Mesenchymal stem cell (in vitro differentiated cells and primary cell): ENCODE measurements at regions not wholly inside any gene's neighbourhood (a gene's known extent, or its start where the extent isn't known, plus 50 kb on each side); places are given as distances from the start of the nearest gene placed in this dataset.

Experiments
- DNase-seq: peaks from one replicate; pipeline ENCODE4 v3.0.0-alpha.2; 2013
- H2AFZ ChIP-seq: one replicate; pipeline ENCODE4 v1.6.1; 2013; ENCODE audit warnings: low read depth, mild to moderate bottlenecking, control low read depth, inconsistent platforms, low read length, moderate library complexity
- H2AK5ac ChIP-seq: 2 replicates; pipeline ENCODE4 v1.6.1; 2013; ENCODE audit warnings: low read length, moderate library complexity, mild to moderate bottlenecking, inconsistent platforms; ENCODE audit not compliant: severe bottlenecking
- H2BK120ac ChIP-seq: one replicate; pipeline ENCODE4 v1.6.1; 2013; ENCODE audit warnings: low read depth, mild to moderate bottlenecking, inconsistent platforms, low read length, moderate library complexity
- H2BK12ac ChIP-seq, 2 experiments: one replicate each; pipeline ENCODE4 v1.6.1; 2013; ENCODE audit warnings: inconsistent platforms in 2 of 2, low read length in 2 of 2, mild to moderate bottlenecking in 2 of 2, moderate library complexity in 2 of 2, control low read depth in 1 of 2
- H2BK15ac ChIP-seq: one replicate; pipeline ENCODE4 v1.6.1; 2013; ENCODE audit warnings: mild to moderate bottlenecking, low read depth, inconsistent platforms; ENCODE audit not compliant: poor library complexity, severe bottlenecking
- H2BK5ac ChIP-seq: 2 replicates; pipeline ENCODE4 v1.6.1; 2013; ENCODE audit warnings: low read depth, mild to moderate bottlenecking, low read length, control low read depth, inconsistent platforms; ENCODE audit not compliant: poor library complexity, severe bottlenecking
- H3K14ac ChIP-seq, 2 experiments: one replicate each; pipeline ENCODE4 v1.6.1; 2013; ENCODE audit warnings: inconsistent platforms in 2 of 2, low read length in 2 of 2, control low read depth in 1 of 2, mild to moderate bottlenecking in 1 of 2, moderate library complexity in 1 of 2
- H3K18ac ChIP-seq, 2 experiments: one replicate each; pipeline ENCODE4 v1.6.1; 2013; ENCODE audit warnings: inconsistent platforms in 2 of 2, low read length in 2 of 2, control low read depth in 1 of 2, low read depth in 1 of 2, mild to moderate bottlenecking in 1 of 2
- H3K23ac ChIP-seq, 2 experiments: one replicate each; pipeline ENCODE4 v1.6.1; 2013; ENCODE audit warnings: inconsistent platforms in 2 of 2, low read length in 2 of 2, mild to moderate bottlenecking in 2 of 2, moderate library complexity in 2 of 2, control low read depth in 1 of 2
- H3K27ac ChIP-seq: 2 replicates; pipeline ENCODE4 v1.5.1; 2013; ENCODE audit warnings: mild to moderate bottlenecking, moderate library complexity, low read length, control low read depth, inconsistent platforms; ENCODE audit not compliant: poor library complexity, severe bottlenecking
- H3K27me3 ChIP-seq, 2 experiments: 2 replicates each; pipeline versions ENCODE4 v1.6.1 to v1.7.0; 2013; ENCODE audit warnings: low read length in 2 of 2, mild to moderate bottlenecking in 2 of 2, moderate library complexity in 2 of 2, control low read depth in 1 of 2, inconsistent platforms in 1 of 2; ENCODE audit not compliant: control insufficient read depth in 1 of 2, insufficient read depth in 1 of 2
- H3K36me3 ChIP-seq, 2 experiments: 2 replicates each; pipeline versions ENCODE4 v1.6.1 to v1.7.0; 2013; ENCODE audit warnings: low read length in 2 of 2, control low read depth in 1 of 2, inconsistent platforms in 1 of 2, low read depth in 1 of 2, mild to moderate bottlenecking in 1 of 2; ENCODE audit not compliant: insufficient read depth in 2 of 2, control insufficient read depth in 1 of 2
- H3K4ac ChIP-seq, 2 experiments: one replicate each; pipeline ENCODE4 v1.6.1; 2013; ENCODE audit warnings: inconsistent platforms in 2 of 2, low read length in 2 of 2, mild to moderate bottlenecking in 2 of 2, moderate library complexity in 2 of 2, control low read depth in 1 of 2, low read depth in 1 of 2
- H3K4me1 ChIP-seq: 2 replicates; pipeline ENCODE4 v1.6.1; 2013; ENCODE audit warnings: low read depth, low read length, control low read depth; ENCODE audit not compliant: control insufficient read depth, insufficient read depth
- H3K4me2 ChIP-seq: 2 replicates; pipeline ENCODE4 v1.6.1; 2013; ENCODE audit warnings: low read length, mild to moderate bottlenecking, inconsistent platforms; ENCODE audit not compliant: poor library complexity, severe bottlenecking
- H3K4me3 ChIP-seq, 2 experiments: 2 replicates each; pipeline versions ENCODE4 v1.5.1 to v1.7.0; 2013; ENCODE audit warnings: low read length in 2 of 2, mild to moderate bottlenecking in 2 of 2, control low read depth in 1 of 2, low read depth in 1 of 2; ENCODE audit not compliant: insufficient read depth in 1 of 2
- H3K79me1 ChIP-seq: replicated peaks from 2 replicates; pipeline ENCODE4 v1.6.1; 2013; ENCODE audit warnings: mild to moderate bottlenecking, control low read depth, low read length, inconsistent platforms; ENCODE audit not compliant: poor library complexity, severe bottlenecking
- H3K9ac ChIP-seq: 2 replicates; pipeline ENCODE4 v1.7.0; 2013; ENCODE audit warnings: mild to moderate bottlenecking, low read length, moderate library complexity
- H3K9me3 ChIP-seq: 2 replicates; pipeline ENCODE4 v1.7.0; 2013; ENCODE audit warnings: mild to moderate bottlenecking, low read length; ENCODE audit not compliant: control insufficient read depth
- H4K8ac ChIP-seq: one replicate; pipeline ENCODE4 v1.6.1; 2013; ENCODE audit warnings: inconsistent platforms, mild to moderate bottlenecking, low read length, moderate library complexity
- H4K91ac ChIP-seq: one replicate; pipeline ENCODE4 v1.6.1; 2013; ENCODE audit warnings: mild to moderate bottlenecking, low read length, inconsistent platforms
- WGBS: methylation state at CpG from one replicate; pipeline ENCODE4 v1.1.7; 2013; ENCODE audit warnings: mixed read lengths; 5-methylcytosine and 5-hydroxymethylcytosine counted together

DNA sequence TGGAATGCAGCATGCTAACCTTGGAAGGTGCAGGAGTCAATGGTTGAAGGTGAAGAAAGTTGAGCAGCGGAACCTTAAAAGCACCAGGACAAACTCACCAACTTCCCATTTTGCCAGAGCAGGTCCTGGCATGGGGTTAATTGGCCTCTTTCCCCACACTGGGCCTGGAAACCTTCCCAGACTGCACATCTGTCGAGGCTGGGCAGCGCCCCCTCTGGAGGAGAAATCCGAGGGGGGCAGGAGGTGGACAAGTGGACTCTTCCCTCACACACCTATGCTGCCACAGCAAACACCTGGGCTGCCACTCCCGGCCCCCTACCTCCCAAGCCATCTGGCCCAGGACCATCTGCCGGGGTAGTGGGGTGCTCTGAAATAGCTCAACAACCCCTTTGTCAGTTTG is 232.4 kb downstream of the CBLN1 start:
- 86% methylated on average over 6 of the region's 6 CpGs for WGBS
- no peak overlapping the region for H2BK120ac ChIP-seq
- no peak overlapping the region for H3K18ac ChIP-seq
- H3K4me1 ChIP-seq = no peaks in the 10 kb centered on the region
- no peak overlapping the region for H4K91ac ChIP-seq
- no peaks in the 10 kb centered on the region for H3K36me3 ChIP-seq
- no peak overlapping the region for H2AFZ ChIP-seq
- no peak overlapping the region for H3K4ac ChIP-seq
- H2AK5ac ChIP-seq = no peak overlapping the region
- no peak overlapping the region for H3K14ac ChIP-seq
- no peak for DNase-seq
- H2BK12ac ChIP-seq = no peak overlapping the region
- no peak overlapping the region for H3K23ac ChIP-seq
- H3K4me2 ChIP-seq = no peak overlapping the region
- no peaks in the 10 kb centered on the region for H3K27me3 ChIP-seq
- no peak overlapping the region for H3K9ac ChIP-seq
- H2BK15ac ChIP-seq = no peak overlapping the region
- H2BK5ac ChIP-seq = no peak overlapping the region
- no peaks in the 10 kb centered on the region for H3K79me1 ChIP-seq
- H4K8ac ChIP-seq = no peak overlapping the region
- no peak overlapping the region for H3K27ac ChIP-seq
- H3K9me3 ChIP-seq = no peaks in the 10 kb centered on the region
- H3K4me3 ChIP-seq = no peak overlapping the region

GRCh38 chr16:49048557-49048956 is 233.1 kb downstream of the CBLN1 start:
- Histone ChIP-seq H2AFZ (no peak overlapping the region), H2BK5ac (no peak overlapping the region), H4K8ac (no peak overlapping the region), H4K91ac (no peak overlapping the region), H3K23ac (no peak overlapping the region), H3K4me1 (no peaks in the 10 kb centered on the region), H3K36me3 (no peaks in the 10 kb centered on the region), H3K27me3 (no peaks in the 10 kb centered on the region), H2BK15ac (no peak overlapping the region), H3K4me3 (no peak overlapping the region), H3K18ac (no peak overlapping the region), H3K9me3 (no peaks in the 10 kb centered on the region), H3K4ac (no peak overlapping the region), H3K4me2 (no peak overlapping the region), H3K79me1 (no peaks in the 10 kb centered on the region), H2BK120ac (no peak overlapping the region), H3K14ac (no peak overlapping the region), H3K9ac (no peak overlapping the region), H2AK5ac (no peak overlapping the region), H2BK12ac (no peak overlapping the region), H3K27ac (no peak overlapping the region)
- 57% methylated on average over 4 of the region's 4 CpGs for WGBS
- no peak for DNase-seq

GRCh38 chr16:49036126-49036525 is 245.5 kb downstream of the CBLN1 start:
- Histone ChIP-seq H4K8ac (no peak overlapping the region), H2AK5ac (no peak overlapping the region), H3K79me1 (no peaks in the 10 kb centered on the region), H3K27me3 (no peaks in the 10 kb centered on the region), H3K9me3 (no peaks in the 10 kb centered on the region), H3K14ac (no peak overlapping the region), H3K36me3 (no peaks in the 10 kb centered on the region), H2BK5ac (no peak overlapping the region), H3K9ac (no peak overlapping the region), H3K4me3 (no peak overlapping the region), H3K4ac (no peak overlapping the region), H3K4me2 (no peak overlapping the region), H3K27ac (no peak overlapping the region), H2BK15ac (no peak overlapping the region), H4K91ac (no peak overlapping the region), H2BK12ac (no peak overlapping the region), H2BK120ac (no peak overlapping the region), H2AFZ (no peak overlapping the region), H3K18ac (no peak overlapping the region), H3K23ac (no peak overlapping the region), H3K4me1 (no peaks in the 10 kb centered on the region)
- WGBS = 79% methylated on average over 2 of the region's 2 CpGs
- no peak for DNase-seq

DNA sequence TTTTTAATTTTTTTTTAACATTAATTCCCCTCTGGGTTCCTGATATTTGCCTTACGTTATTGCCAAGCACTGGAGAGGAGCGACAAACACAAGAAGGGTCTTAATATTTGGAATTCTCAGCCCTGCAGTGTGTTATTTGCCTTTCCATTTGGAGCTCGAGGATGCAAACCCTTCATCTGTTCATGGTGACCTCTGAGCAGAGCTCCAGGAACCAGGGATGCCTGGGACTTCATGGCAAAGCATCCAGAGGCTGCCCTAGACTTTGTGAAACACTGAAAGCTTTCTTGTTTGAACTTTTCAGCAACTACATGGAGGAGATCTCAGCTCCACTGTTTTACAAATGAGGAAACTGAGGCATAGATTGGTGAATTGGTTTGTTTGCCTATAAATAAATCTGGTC is 254.2 kb downstream of the CBLN1 start:
- Histone ChIP-seq H4K8ac (no peak overlapping the region), H3K9ac (no peak overlapping the region), H3K4ac (no peak overlapping the region), H2AFZ (no peak overlapping the region), H2AK5ac (no peak overlapping the region), H2BK12ac (no peak overlapping the region), H3K36me3 (no peaks in the 10 kb centered on the region), H3K27ac (no peak overlapping the region), H4K91ac (no peak overlapping the region), H3K14ac (no peak overlapping the region), H3K9me3 (no peaks in the 10 kb centered on the region), H3K79me1 (no peaks in the 10 kb centered on the region), H2BK120ac (no peak overlapping the region), H3K27me3 (peaks cover 0 to 8% of the 10 kb centered on the region in 2 experiments), H2BK15ac (no peak overlapping the region), H2BK5ac (no peak overlapping the region), H3K4me1 (peaks cover 5% of the 10 kb centered on the region), H3K4me2 (no peak overlapping the region), H3K18ac (no peak overlapping the region), H3K23ac (no peak overlapping the region), H3K4me3 (no peak overlapping the region)
- no peak for DNase-seq
- WGBS = 72% methylated on average over 3 of the region's 3 CpGs
